ENCODE measurements at regions not wholly inside any gene's neighbourhood (a gene's known extent, or its start where the extent isn't known, plus 50 kb on each side); places are given as distances from the start of the nearest gene placed in this dataset.

- Histone ChIP-seq H3K36me3 (ENCODE audit: control insufficient read depth, low read length) (no peaks in the 10 kb centered on the region), H3K79me2 (ENCODE audit: control insufficient read depth, low read length) (no peaks in the 10 kb centered on the region), H4K20me1 (ENCODE audit: control insufficient read depth, insufficient read depth, low read depth, low read length) (no peaks in the 10 kb centered on the region), H3K27me3 (ENCODE audit: control insufficient read depth, low read length) (no peaks in the 10 kb centered on the region), H3K9me2 (replicated peaks; ENCODE audit: control insufficient read depth, low read length) (no peaks in the 10 kb centered on the region), H3K4me2 (ENCODE audit: low read length) (no peak overlapping the region), H3F3A (ENCODE audit: control insufficient read depth, insufficient read depth) (no peaks in the 10 kb centered on the region), H3K9me3 (ENCODE audit: control insufficient read depth, insufficient read depth, low read length) (no peaks in the 10 kb centered on the region), H3K4me3 (ENCODE audit: low read length) (no peak overlapping the region), H3K4me1 (ENCODE audit: control insufficient read depth, low read length) (no peaks in the 10 kb centered on the region), H3K27ac (ENCODE audit: low read depth, low read length) (no peak overlapping the region)
- TF ChIP-seq CTCF (IDR thresholded peaks at IDR 0.05; ENCODE audit: low read depth, low read length, poor library complexity, severe bottlenecking) (no peak), EZH2phosphoT487 (IDR thresholded peaks at IDR 0.05; ENCODE audit: borderline replicate concordance, low read length) (no peak)
Measured at GRCh38 chr2:2527148-2527547, 196.1 kb upstream of the MYT1L start.

- no peaks in the 10 kb centered on the region for H4K20me1 ChIP-seq (ENCODE audit: control insufficient read depth, insufficient read depth, low read depth, low read length)
- no peaks in the 10 kb centered on the region for H3K27me3 ChIP-seq (ENCODE audit: control insufficient read depth, low read length)
- H3F3A ChIP-seq (ENCODE audit: control insufficient read depth, insufficient read depth): no peaks in the 10 kb centered on the region
- no peaks in the 10 kb centered on the region for H3K79me2 ChIP-seq (ENCODE audit: control insufficient read depth, low read length)
- no peak for TF ChIP-seq EZH2phosphoT487 (IDR thresholded peaks at IDR 0.05; ENCODE audit: borderline replicate concordance, low read length)
- no peak overlapping the region for H3K4me2 ChIP-seq (ENCODE audit: low read length)
- no peaks in the 10 kb centered on the region for H3K4me1 ChIP-seq (ENCODE audit: control insufficient read depth, low read length)
- no peaks in the 10 kb centered on the region for H3K36me3 ChIP-seq (ENCODE audit: control insufficient read depth, low read length)
- H3K4me3 ChIP-seq (ENCODE audit: low read length): no peak overlapping the region
- H3K9me2 ChIP-seq (replicated peaks; ENCODE audit: control insufficient read depth, low read length): no peaks in the 10 kb centered on the region
- no peaks in the 10 kb centered on the region for H3K9me3 ChIP-seq (ENCODE audit: control insufficient read depth, insufficient read depth, low read length)
- no peak overlapping the region for H3K27ac ChIP-seq (ENCODE audit: low read depth, low read length)
Measured at GRCh38 chr2:2524348-2524941, 193.4 kb upstream of the MYT1L start.

GRCh38 chr2:2523461-2524347 is 192.6 kb upstream of the MYT1L start:
- Histone ChIP-seq H3K4me3 (ENCODE audit: low read length) (no peak overlapping the region), H3K27ac (ENCODE audit: low read depth, low read length) (no peak overlapping the region), H3K9me2 (replicated peaks; ENCODE audit: control insufficient read depth, low read length) (no peaks in the 10 kb centered on the region), H4K20me1 (ENCODE audit: control insufficient read depth, insufficient read depth, low read depth, low read length) (no peaks in the 10 kb centered on the region), H3K4me1 (ENCODE audit: control insufficient read depth, low read length) (no peaks in the 10 kb centered on the region), H3K79me2 (ENCODE audit: control insufficient read depth, low read length) (no peaks in the 10 kb centered on the region), H3K36me3 (ENCODE audit: control insufficient read depth, low read length) (no peaks in the 10 kb centered on the region), H3F3A (ENCODE audit: control insufficient read depth, insufficient read depth) (no peaks in the 10 kb centered on the region), H3K4me2 (ENCODE audit: low read length) (no peak overlapping the region), H3K27me3 (ENCODE audit: control insufficient read depth, low read length) (no peaks in the 10 kb centered on the region), H3K9me3 (ENCODE audit: control insufficient read depth, insufficient read depth, low read length) (no peaks in the 10 kb centered on the region)
- TF ChIP-seq CTCF (IDR thresholded peaks at IDR 0.05; ENCODE audit: low read depth, low read length, poor library complexity, severe bottlenecking) (no peak), EZH2phosphoT487 (IDR thresholded peaks at IDR 0.05; ENCODE audit: borderline replicate concordance, low read length) (no peak)

GRCh38 chr2:2520401-2520811 is 189.3 kb upstream of the MYT1L start:
- H3K36me3 ChIP-seq (ENCODE audit: control insufficient read depth, low read length): no peaks in the 10 kb centered on the region
- no peaks in the 10 kb centered on the region for H3K27me3 ChIP-seq (ENCODE audit: control insufficient read depth, low read length)
- no peak overlapping the region for H3K4me2 ChIP-seq (ENCODE audit: low read length)
- H3K9me3 ChIP-seq (ENCODE audit: control insufficient read depth, insufficient read depth, low read length): no peaks in the 10 kb centered on the region
- no peak overlapping the region for H3K4me3 ChIP-seq (ENCODE audit: low read length)
- no peaks in the 10 kb centered on the region for H3K4me1 ChIP-seq (ENCODE audit: control insufficient read depth, low read length)
- no peak overlapping the region for H3K27ac ChIP-seq (ENCODE audit: low read depth, low read length)
- H3F3A ChIP-seq (ENCODE audit: control insufficient read depth, insufficient read depth): no peaks in the 10 kb centered on the region
- H3K9me2 ChIP-seq (replicated peaks; ENCODE audit: control insufficient read depth, low read length): no peaks in the 10 kb centered on the region
- no peaks in the 10 kb centered on the region for H3K79me2 ChIP-seq (ENCODE audit: control insufficient read depth, low read length)
- no peak for TF ChIP-seq EZH2phosphoT487 (IDR thresholded peaks at IDR 0.05; ENCODE audit: borderline replicate concordance, low read length)
- no peak for TF ChIP-seq CTCF (IDR thresholded peaks at IDR 0.05; ENCODE audit: low read depth, low read length, poor library complexity, severe bottlenecking)
- H4K20me1 ChIP-seq (ENCODE audit: control insufficient read depth, insufficient read depth, low read depth, low read length): no peaks in the 10 kb centered on the region

Measured in DOHH2 (cell line).